H1 (cell line): ENCODE measurements at regions not wholly inside any gene's neighbourhood (a gene's known extent, or its start where the extent isn't known, plus 50 kb on each side); places are given as distances from the start of the nearest gene placed in this dataset.

Source experiments
- BCL11A ChIP-seq, 2 experiments: IDR thresholded peaks; one replicate each; pipeline ENCODE4 v1.6.1; 2011; ENCODE audit warnings: low read depth in 2 of 2, low read length in 2 of 2, mild to moderate bottlenecking in 2 of 2
- GTF2F1 ChIP-seq: IDR thresholded peaks from 2 replicates; pipeline ENCODE4 v1.6.1; 2012; ENCODE audit warnings: low read depth, low read length, improper control_type of control experiment, borderline replicate concordance
- KDM1A ChIP-seq: fragments of 200-600, 300-600 bp; sonication (generic); IDR thresholded peaks from 2 replicates; pipeline ENCODE4 v1.7.1; 2016; ENCODE audit warnings: mild to moderate bottlenecking, low read length, borderline replicate concordance
- MAFK ChIP-seq: IDR thresholded peaks from 2 replicates; pipeline ENCODE4 v1.6.1; 2012; ENCODE audit warnings: low read depth, mild to moderate bottlenecking, improper control_type of control experiment, low read length
- NANOG ChIP-seq: IDR thresholded peaks from 2 replicates; pipeline ENCODE4 v1.6.1; 2011; ENCODE audit warnings: low read length, low read depth, mild to moderate bottlenecking, inconsistent platforms; ENCODE audit not compliant: insufficient read depth, poor library complexity, severe bottlenecking
- TAF1 ChIP-seq: IDR thresholded peaks from 2 replicates; pipeline ENCODE4 v1.6.1; 2011; ENCODE audit warnings: mild to moderate bottlenecking, low read depth, low read length
- TCF12 ChIP-seq: IDR thresholded peaks from 2 replicates; pipeline ENCODE4 v1.6.1; 2011; ENCODE audit warnings: low read depth, mild to moderate bottlenecking, low read length
- TF ChIP-seq, protein P1 (sequence below): fragments of 300-600 bp; sonication (generic); IDR thresholded peaks from 2 replicates; pipeline ENCODE4 v1.7.1; 2012; ENCODE audit warnings: low read length, moderate library complexity, mild to moderate bottlenecking, inconsistent platforms; ENCODE audit not compliant: insufficient replicate concordance

DNA sequence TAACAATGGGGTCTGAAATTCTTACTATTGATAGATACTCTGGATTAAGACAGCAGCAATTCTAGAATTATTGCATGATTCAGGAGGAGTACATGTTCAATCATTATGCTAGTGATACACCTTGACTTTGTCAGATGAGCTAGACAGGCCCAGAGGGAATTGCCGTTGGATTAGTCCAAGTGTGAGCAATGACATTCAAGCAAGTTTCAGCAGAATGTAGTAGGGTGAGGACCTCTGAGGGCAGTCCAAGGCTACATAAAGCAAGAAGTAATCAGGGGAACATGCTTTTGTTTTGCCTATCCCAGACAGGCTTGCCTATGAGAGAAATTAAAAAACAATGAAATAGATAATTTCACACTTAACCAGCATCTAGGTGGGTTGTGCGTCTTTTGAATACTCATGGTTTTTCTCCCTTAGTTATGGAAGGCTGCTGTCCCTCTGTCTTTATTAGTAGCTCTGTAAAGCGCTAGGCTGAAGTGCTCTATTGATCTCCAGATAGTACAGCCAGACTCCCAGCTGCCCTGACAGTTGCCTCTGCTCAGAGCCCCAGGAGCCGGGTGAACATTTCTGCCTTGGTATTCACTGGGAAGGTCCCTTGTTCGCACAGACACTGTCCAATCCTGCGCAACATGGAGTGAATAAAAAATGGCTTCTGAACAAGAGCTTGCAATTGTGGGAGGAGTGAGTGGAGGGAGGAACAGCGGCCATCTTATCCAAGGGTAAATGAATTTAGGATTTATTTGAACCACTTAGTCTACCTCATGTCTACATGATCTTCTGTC, 316.6 kb upstream of the ONECUT1 start (continued):
- TF ChIP-seq, protein P1, sequence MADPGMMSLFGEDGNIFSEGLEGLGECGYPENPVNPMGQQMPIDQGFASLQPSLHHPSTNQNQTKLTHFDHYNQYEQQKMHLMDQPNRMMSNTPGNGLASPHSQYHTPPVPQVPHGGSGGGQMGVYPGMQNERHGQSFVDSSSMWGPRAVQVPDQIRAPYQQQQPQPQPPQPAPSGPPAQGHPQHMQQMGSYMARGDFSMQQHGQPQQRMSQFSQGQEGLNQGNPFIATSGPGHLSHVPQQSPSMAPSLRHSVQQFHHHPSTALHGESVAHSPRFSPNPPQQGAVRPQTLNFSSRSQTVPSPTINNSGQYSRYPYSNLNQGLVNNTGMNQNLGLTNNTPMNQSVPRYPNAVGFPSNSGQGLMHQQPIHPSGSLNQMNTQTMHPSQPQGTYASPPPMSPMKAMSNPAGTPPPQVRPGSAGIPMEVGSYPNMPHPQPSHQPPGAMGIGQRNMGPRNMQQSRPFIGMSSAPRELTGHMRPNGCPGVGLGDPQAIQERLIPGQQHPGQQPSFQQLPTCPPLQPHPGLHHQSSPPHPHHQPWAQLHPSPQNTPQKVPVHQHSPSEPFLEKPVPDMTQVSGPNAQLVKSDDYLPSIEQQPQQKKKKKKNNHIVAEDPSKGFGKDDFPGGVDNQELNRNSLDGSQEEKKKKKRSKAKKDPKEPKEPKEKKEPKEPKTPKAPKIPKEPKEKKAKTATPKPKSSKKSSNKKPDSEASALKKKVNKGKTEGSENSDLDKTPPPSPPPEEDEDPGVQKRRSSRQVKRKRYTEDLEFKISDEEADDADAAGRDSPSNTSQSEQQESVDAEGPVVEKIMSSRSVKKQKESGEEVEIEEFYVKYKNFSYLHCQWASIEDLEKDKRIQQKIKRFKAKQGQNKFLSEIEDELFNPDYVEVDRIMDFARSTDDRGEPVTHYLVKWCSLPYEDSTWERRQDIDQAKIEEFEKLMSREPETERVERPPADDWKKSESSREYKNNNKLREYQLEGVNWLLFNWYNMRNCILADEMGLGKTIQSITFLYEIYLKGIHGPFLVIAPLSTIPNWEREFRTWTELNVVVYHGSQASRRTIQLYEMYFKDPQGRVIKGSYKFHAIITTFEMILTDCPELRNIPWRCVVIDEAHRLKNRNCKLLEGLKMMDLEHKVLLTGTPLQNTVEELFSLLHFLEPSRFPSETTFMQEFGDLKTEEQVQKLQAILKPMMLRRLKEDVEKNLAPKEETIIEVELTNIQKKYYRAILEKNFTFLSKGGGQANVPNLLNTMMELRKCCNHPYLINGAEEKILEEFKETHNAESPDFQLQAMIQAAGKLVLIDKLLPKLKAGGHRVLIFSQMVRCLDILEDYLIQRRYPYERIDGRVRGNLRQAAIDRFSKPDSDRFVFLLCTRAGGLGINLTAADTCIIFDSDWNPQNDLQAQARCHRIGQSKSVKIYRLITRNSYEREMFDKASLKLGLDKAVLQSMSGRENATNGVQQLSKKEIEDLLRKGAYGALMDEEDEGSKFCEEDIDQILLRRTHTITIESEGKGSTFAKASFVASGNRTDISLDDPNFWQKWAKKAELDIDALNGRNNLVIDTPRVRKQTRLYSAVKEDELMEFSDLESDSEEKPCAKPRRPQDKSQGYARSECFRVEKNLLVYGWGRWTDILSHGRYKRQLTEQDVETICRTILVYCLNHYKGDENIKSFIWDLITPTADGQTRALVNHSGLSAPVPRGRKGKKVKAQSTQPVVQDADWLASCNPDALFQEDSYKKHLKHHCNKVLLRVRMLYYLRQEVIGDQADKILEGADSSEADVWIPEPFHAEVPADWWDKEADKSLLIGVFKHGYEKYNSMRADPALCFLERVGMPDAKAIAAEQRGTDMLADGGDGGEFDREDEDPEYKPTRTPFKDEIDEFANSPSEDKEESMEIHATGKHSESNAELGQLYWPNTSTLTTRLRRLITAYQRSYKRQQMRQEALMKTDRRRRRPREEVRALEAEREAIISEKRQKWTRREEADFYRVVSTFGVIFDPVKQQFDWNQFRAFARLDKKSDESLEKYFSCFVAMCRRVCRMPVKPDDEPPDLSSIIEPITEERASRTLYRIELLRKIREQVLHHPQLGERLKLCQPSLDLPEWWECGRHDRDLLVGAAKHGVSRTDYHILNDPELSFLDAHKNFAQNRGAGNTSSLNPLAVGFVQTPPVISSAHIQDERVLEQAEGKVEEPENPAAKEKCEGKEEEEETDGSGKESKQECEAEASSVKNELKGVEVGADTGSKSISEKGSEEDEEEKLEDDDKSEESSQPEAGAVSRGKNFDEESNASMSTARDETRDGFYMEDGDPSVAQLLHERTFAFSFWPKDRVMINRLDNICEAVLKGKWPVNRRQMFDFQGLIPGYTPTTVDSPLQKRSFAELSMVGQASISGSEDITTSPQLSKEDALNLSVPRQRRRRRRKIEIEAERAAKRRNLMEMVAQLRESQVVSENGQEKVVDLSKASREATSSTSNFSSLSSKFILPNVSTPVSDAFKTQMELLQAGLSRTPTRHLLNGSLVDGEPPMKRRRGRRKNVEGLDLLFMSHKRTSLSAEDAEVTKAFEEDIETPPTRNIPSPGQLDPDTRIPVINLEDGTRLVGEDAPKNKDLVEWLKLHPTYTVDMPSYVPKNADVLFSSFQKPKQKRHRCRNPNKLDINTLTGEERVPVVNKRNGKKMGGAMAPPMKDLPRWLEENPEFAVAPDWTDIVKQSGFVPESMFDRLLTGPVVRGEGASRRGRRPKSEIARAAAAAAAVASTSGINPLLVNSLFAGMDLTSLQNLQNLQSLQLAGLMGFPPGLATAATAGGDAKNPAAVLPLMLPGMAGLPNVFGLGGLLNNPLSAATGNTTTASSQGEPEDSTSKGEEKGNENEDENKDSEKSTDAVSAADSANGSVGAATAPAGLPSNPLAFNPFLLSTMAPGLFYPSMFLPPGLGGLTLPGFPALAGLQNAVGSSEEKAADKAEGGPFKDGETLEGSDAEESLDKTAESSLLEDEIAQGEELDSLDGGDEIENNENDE: no peak
- TF ChIP-seq GTF2F1 (no peak), MAFK (no peak), TAF1 (no peak), BCL11A (IDR thresholded peaks at IDR 0.05; ENCODE audit: low read depth in 2 of 2, low read length in 2 of 2) (no peak), NANOG (no peak), KDM1A (no peak), TCF12 (no peak)
